Ectodermal cell (in vitro differentiated cells): ENCODE measurements at regions not wholly inside any gene's neighbourhood (a gene's known extent, or its start where the extent isn't known, plus 50 kb on each side); places are given as distances from the start of the nearest gene placed in this dataset.
"Not testable (repeated sequence)": the region's sequence is repeated elsewhere in the genome, so short reads cannot be mapped to it uniquely, and the experiment has no call there.

Experiments
- H3K27ac ChIP-seq: 2 replicates; pipeline ENCODE4 v1.7.0; 2013; ENCODE audit warnings: mild to moderate bottlenecking, low read depth, low read length; ENCODE audit not compliant: insufficient read depth, poor library complexity, severe bottlenecking
- H3K27me3 ChIP-seq: 2 replicates; pipeline ENCODE4 v1.7.0; 2013; ENCODE audit warnings: mild to moderate bottlenecking, low read length; ENCODE audit not compliant: insufficient read depth, control insufficient read depth, poor library complexity, severe bottlenecking
- H3K36me3 ChIP-seq: one replicate; pipeline ENCODE4 v1.7.0; 2013; ENCODE audit warnings: low read length; ENCODE audit not compliant: control insufficient read depth, insufficient read depth
- H3K4me1 ChIP-seq: one replicate; pipeline ENCODE4 v1.7.0; 2013; ENCODE audit warnings: low read length; ENCODE audit not compliant: control insufficient read depth, insufficient read depth
- H3K4me3 ChIP-seq: 2 replicates; pipeline ENCODE4 v1.7.0; 2013; ENCODE audit warnings: low read depth, low read length, control low read depth; ENCODE audit not compliant: insufficient read depth
- H3K9me3 ChIP-seq: 2 replicates; pipeline ENCODE4 v1.7.0; 2013; ENCODE audit warnings: mild to moderate bottlenecking, low read length, moderate library complexity; ENCODE audit not compliant: control insufficient read depth
- WGBS, 2 experiments: methylation state at CpG; one replicate each; pipeline ENCODE4 v1.1.7; 2013; ENCODE audit warnings: missing lambda C conversion rate in 2 of 2; 5-methylcytosine and 5-hydroxymethylcytosine counted together

DNA sequence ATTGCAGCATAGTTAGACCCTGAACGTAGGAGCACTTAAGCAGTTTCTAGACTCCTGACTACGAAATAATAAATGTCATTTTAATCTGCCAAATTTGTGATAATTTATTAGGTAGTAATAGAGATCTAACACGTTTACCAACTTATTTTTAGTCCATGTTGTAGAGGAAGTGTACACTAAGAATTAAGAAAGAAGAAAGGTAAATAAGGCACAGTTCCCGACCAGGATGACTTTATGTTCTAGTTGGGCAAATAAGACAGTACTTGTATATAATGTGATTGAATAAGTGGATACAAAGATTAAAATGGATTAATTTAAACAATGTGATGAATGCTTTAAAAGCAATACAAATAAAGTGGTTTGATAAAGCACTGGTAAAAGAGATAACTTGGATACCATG lies 1306.2 kb upstream of the PCDH20 start:
- H3K27me3 ChIP-seq, result no peaks in the 10 kb centered on the region
- H3K36me3 ChIP-seq, result no peaks in the 10 kb centered on the region
- 95 to 98% methylated on average over 2 to 3 of the region's 4 CpGs for WGBS, 2 experiments
- H3K4me1 ChIP-seq, result no peaks in the 10 kb centered on the region
- no peak overlapping the region for H3K4me3 ChIP-seq
- no peaks in the 10 kb centered on the region for H3K9me3 ChIP-seq
- H3K27ac ChIP-seq, result no peak overlapping the region

DNA sequence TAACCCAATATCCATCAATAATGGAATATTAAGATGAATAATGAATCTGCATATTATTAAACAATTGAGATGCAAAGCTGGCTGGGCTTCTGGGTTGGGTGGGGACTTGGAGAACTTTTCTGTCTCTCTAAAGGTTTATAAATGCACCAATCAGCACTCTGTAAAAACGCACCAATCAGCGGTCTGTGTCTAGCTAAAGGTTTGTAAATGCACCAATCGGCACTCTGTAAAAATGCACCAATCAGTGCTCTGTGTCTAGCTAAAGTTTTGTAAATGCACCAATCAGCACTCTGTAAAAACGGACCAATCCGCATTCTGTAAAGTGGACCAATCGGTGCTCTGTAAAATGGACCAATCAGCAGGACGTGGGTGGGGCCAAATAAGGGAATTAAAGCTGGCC lies 1296.3 kb upstream of the PCDH20 start:
- not testable (repeated sequence) for H3K9me3 ChIP-seq, H3K36me3 ChIP-seq, H3K27ac ChIP-seq, H3K27me3 ChIP-seq, H3K4me3 ChIP-seq, H3K4me1 ChIP-seq
- 94% methylated on average over 7 of the region's 7 CpGs for WGBS, 2 experiments

DNA sequence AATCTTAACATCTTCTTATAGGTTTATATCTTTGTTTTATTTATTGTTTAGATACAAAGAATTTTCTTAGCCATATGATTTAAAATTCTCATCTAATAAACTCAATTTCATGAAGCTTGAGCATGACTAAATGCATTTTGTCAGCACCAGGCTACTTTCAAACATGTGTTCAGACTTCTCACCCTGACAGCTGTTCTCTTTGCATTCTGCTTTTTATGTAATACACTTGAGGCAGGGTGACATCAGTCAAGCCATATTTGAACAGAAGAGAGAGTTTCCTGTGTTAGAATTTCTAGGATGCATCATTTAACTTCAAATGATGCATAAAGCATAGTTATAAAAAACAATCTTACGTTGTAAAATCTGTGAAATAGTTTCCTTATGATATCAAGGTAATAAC lies 1295.1 kb upstream of the PCDH20 start:
- Histone ChIP-seq H3K4me1 (no peaks in the 10 kb centered on the region), H3K9me3 (no peaks in the 10 kb centered on the region), H3K27ac (no peak overlapping the region), H3K27me3 (no peaks in the 10 kb centered on the region), H3K4me3 (no peak overlapping the region), H3K36me3 (no peaks in the 10 kb centered on the region)
- 100% methylated on average over 1 of the region's 1 CpG; no CpG with 5 or more reads in 1 of the 2 experiments for WGBS, 2 experiments

DNA sequence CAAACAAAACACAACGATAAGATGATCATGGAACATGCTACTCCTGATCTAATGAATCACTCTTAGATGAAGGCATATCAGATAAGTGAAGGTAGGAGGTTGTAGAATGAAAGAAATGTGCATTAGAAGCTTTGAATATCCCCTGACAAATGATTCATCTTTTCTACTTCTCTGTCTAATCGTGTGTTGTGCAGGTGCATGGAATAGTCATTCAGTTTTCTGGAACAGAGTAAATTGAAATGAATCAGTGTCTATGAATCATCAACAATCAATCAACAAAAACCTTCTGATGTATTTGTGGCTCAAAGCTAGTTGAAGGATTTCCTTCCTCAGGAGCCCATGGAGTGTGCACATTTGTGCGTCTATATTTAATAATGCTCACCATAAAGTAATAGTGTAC lies 1290.4 kb upstream of the PCDH20 start:
- Histone ChIP-seq H3K9me3 (no peaks in the 10 kb centered on the region), H3K27me3 (no peaks in the 10 kb centered on the region), H3K27ac (no peak overlapping the region), H3K36me3 (no peaks in the 10 kb centered on the region), H3K4me1 (no peaks in the 10 kb centered on the region), H3K4me3 (no peak overlapping the region)
- WGBS, 2 experiments, result 95% methylated on average over 2 of the region's 3 CpGs; no CpG with 5 or more reads in 1 of the 2 experiments

DNA sequence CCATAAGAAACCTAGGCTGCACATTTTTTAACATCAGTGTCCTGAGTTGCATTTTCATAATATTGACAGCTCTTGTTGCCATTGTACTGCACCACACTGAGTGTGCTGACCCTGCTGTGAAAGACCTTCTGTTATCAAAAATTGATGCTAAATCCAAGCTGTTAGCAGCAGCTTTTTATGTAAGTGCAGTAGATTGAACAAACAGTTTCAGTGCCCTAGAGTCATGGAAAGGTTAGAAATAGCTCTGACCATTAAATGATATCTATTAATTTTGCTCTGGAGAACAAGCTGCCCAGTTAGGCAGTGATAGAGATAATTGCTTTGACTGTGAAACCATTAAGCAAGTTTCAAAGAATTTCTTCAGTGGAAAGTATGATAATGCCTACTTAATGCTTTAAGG lies 1289.2 kb upstream of the PCDH20 start:
- Histone ChIP-seq H3K4me1 (no peaks in the 10 kb centered on the region), H3K27ac (no peak overlapping the region), H3K4me3 (no peak overlapping the region), H3K27me3 (no peaks in the 10 kb centered on the region), H3K36me3 (no peaks in the 10 kb centered on the region), H3K9me3 (no peaks in the 10 kb centered on the region)

DNA sequence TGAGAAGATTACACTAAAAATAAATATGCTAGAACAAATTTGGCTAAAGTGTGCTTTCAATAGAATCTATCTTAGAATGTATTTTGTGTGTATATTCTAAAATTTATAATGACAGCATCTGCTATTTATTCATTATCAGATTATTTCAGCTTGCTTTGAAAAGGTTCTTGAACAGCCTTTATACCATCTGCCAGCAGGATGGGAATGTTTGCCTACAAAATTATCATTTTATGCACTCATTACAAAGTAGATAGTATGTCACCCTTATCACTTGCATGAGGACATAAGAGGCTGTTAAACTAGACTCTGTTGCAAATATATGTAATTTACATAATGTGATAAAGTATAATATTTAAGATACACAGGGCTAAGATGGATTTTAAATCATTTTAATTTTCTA lies 1286.9 kb upstream of the PCDH20 start:
- H3K9me3 ChIP-seq, result no peaks in the 10 kb centered on the region
- no peaks in the 10 kb centered on the region for H3K4me1 ChIP-seq
- H3K36me3 ChIP-seq, result no peaks in the 10 kb centered on the region
- no peak overlapping the region for H3K4me3 ChIP-seq
- H3K27me3 ChIP-seq, result no peaks in the 10 kb centered on the region
- H3K27ac ChIP-seq, result no peak overlapping the region

DNA sequence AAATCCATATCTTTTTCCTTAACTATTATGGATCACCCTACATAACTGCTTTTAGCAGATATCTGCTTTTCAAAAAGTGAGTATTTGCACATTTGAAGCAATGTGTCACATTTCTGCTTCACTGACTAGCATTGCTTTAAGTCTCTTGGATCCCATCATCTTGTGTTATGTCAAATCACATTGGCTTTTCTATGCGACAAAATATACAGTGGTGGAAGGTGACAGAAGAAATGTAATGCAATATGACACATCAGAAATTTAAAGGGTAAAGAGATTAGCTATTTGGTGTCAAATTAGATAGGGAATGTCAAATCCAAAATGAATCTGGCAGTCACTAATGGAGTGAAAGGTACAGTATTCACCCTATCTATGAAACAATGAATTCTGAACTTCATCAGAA lies 1282.1 kb upstream of the PCDH20 start:
- H3K4me3 ChIP-seq, result no peak overlapping the region
- H3K27me3 ChIP-seq, result no peaks in the 10 kb centered on the region
- no peak overlapping the region for H3K27ac ChIP-seq
- H3K36me3 ChIP-seq, result no peaks in the 10 kb centered on the region
- 95 to 100% methylated on average over 1 of the region's 1 CpG for WGBS, 2 experiments
- H3K9me3 ChIP-seq, result no peaks in the 10 kb centered on the region
- no peaks in the 10 kb centered on the region for H3K4me1 ChIP-seq

DNA sequence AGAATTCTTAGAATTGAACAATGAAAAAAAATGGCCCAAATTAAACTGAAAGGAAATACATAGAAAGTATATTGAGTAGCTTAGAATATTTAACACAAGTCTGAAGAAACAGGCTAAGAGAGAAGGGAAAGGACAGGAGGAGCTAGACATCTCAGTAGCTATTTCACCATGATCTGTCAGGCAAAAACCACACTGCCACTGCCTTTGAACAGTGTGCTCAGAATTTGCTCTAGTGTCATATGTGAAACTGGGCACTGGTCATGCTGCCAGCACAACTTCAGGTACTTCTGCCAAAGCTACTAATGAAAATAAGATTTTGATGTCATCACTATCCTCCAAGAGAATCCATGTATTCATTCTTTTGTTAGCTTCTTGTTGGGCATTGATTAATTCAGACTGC lies 1280.8 kb upstream of the PCDH20 start:
- Histone ChIP-seq H3K27me3 (no peaks in the 10 kb centered on the region), H3K4me3 (no peak overlapping the region), H3K27ac (no peak overlapping the region), H3K36me3 (no peaks in the 10 kb centered on the region), H3K4me1 (no peaks in the 10 kb centered on the region), H3K9me3 (no peaks in the 10 kb centered on the region)

DNA sequence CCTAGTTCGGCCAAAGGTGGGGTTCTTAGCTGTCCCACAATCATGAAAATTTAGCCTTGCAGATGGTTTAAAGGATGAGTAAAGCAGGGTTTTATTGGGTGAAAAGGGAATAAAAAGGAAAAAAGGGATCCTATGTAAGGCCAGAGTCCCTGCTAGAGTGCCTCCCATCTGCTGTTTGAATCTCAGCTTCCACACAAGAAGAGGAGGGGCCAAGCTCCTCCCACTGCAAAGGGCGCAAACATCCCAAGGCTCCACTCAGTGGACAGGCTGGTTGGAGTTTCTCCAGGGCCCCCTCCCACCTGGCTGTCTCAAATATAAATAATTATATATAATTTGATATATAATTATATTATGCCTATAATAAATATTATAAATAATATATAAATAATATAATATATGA lies 1272.1 kb upstream of the PCDH20 start:
- H3K4me3 ChIP-seq, result no peak overlapping the region
- no peaks in the 10 kb centered on the region for H3K27me3 ChIP-seq
- WGBS, 2 experiments, result 90 to 94% methylated on average over 2 of the region's 2 CpGs
- no peaks in the 10 kb centered on the region for H3K9me3 ChIP-seq
- H3K27ac ChIP-seq, result no peak overlapping the region
- no peaks in the 10 kb centered on the region for H3K36me3 ChIP-seq
- H3K4me1 ChIP-seq, result no peaks in the 10 kb centered on the region

DNA sequence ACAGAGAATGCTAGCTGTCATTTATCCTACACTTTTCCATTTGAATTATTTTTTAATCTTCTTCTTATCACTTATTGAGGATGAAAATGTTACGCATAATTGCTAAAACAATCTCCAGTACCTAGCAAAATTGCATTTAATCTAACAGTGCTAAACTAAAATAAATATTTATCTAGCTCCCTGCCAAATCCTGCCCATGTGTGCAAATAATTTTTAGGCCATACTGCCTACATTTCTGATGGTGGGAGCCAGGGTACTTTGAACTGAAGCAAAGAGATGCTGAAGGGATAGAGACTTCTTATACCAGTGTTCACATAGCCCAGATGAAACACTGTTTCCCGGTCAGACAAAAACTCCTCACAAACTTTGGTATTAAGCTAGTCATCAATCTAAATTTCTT lies 1268.7 kb upstream of the PCDH20 start:
- 100% methylated on average over 1 to 2 of the region's 2 CpGs for WGBS, 2 experiments
- Histone ChIP-seq H3K4me1 (no peaks in the 10 kb centered on the region), H3K9me3 (no peaks in the 10 kb centered on the region), H3K4me3 (no peak overlapping the region), H3K36me3 (no peaks in the 10 kb centered on the region), H3K27ac (no peak overlapping the region), H3K27me3 (no peaks in the 10 kb centered on the region)

DNA sequence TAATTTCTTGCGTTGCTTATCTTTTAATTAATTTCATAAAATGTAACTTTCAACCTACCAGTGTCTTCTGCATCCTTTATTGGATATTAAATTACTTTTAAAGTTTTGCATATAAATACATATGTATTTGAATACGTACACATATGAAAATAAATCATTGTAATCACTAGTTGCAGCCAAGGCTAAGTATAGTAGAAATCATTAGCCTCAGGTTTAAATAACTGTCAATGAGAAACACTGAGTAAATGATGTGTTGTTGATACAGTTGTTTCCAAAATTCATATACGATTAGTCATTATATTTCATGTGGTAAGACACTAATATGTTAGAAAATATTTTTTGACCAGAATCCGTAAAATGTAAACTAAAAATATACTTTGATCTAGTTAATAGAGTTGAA lies 1267.1 kb upstream of the PCDH20 start:
- no peak overlapping the region for H3K27ac ChIP-seq
- H3K36me3 ChIP-seq, result no peaks in the 10 kb centered on the region
- H3K4me3 ChIP-seq, result no peak overlapping the region
- no CpG with 5 or more reads among the region's 4 CpGs for WGBS, 2 experiments
- no peaks in the 10 kb centered on the region for H3K27me3 ChIP-seq
- H3K9me3 ChIP-seq, result no peaks in the 10 kb centered on the region
- H3K4me1 ChIP-seq, result no peaks in the 10 kb centered on the region
